Effector memory CD4-positive, alpha-beta T cell (primary cell): ENCODE measurements at regions not wholly inside any gene's neighbourhood (a gene's known extent, or its start where the extent isn't known, plus 50 kb on each side); places are given as distances from the start of the nearest gene placed in this dataset.

ENCODE experiments used
- DNase-seq, 3 donors: peaks; one replicate each; pipeline ENCODE4 v3.0.0-alpha.2; 2020
- H3K27ac ChIP-seq: 2 replicates; pipeline ENCODE4 v1.7.0; 2013; ENCODE audit warnings: mild to moderate bottlenecking, low read length, moderate library complexity; ENCODE audit not compliant: insufficient read depth, poor library complexity, severe bottlenecking
- H3K27me3 ChIP-seq: replicated peaks from 2 replicates; pipeline ENCODE4 v1.7.0; 2013; ENCODE audit warnings: mild to moderate bottlenecking, low read length; ENCODE audit not compliant: insufficient read depth, control insufficient read depth, poor library complexity, severe bottlenecking
- H3K36me3 ChIP-seq: 2 replicates; pipeline ENCODE4 v1.7.0; 2013; ENCODE audit warnings: mild to moderate bottlenecking, low read length, moderate library complexity; ENCODE audit not compliant: control insufficient read depth, insufficient read depth
- H3K4me1 ChIP-seq: 2 replicates; pipeline ENCODE4 v1.7.0; 2013; ENCODE audit warnings: low read length, mild to moderate bottlenecking; ENCODE audit not compliant: control insufficient read depth, insufficient read depth, poor library complexity, severe bottlenecking
- H3K4me3 ChIP-seq: 2 replicates; pipeline ENCODE4 v1.7.0; 2013; ENCODE audit warnings: low read length, low read depth, mild to moderate bottlenecking; ENCODE audit not compliant: insufficient read depth, poor library complexity, severe bottlenecking
- H3K9me3 ChIP-seq: 2 replicates; pipeline ENCODE4 v1.7.0; 2013; ENCODE audit warnings: mild to moderate bottlenecking, low read length, moderate library complexity; ENCODE audit not compliant: control insufficient read depth

- no peak overlapping the region for H3K4me3 ChIP-seq
- no peak for DNase-seq
- H3K27me3 ChIP-seq: no peaks in the 10 kb centered on the region
- H3K27ac ChIP-seq: no peak overlapping the region
- H3K9me3 ChIP-seq: no peaks in the 10 kb centered on the region
- H3K4me1 ChIP-seq: no peaks in the 10 kb centered on the region
- no peaks in the 10 kb centered on the region for H3K36me3 ChIP-seq
Observed at GRCh38 chr3:22091329-22091728, 340.3 kb upstream of the ZNF385D start.

- no peaks in the 10 kb centered on the region for H3K9me3 ChIP-seq
- H3K36me3 ChIP-seq: no peaks in the 10 kb centered on the region
- no peaks in the 10 kb centered on the region for H3K27me3 ChIP-seq
- H3K4me3 ChIP-seq: no peak overlapping the region
- DNase-seq: no peak
- H3K27ac ChIP-seq: no peak overlapping the region
- H3K4me1 ChIP-seq: no peaks in the 10 kb centered on the region
Observed at GRCh38 chr3:22098021-22098420, 347.0 kb upstream of the ZNF385D start.

- no peak for DNase-seq
- H3K4me3 ChIP-seq: no peak overlapping the region
- H3K36me3 ChIP-seq: no peaks in the 10 kb centered on the region
- H3K9me3 ChIP-seq: no peaks in the 10 kb centered on the region
- H3K27me3 ChIP-seq: no peaks in the 10 kb centered on the region
- no peaks in the 10 kb centered on the region for H3K4me1 ChIP-seq
- no peak overlapping the region for H3K27ac ChIP-seq
Observed at GRCh38 chr3:22101351-22101750, 350.3 kb upstream of the ZNF385D start.

GRCh38 chr3:22101811-22102210 lies 350.8 kb upstream of the ZNF385D start:
- no peaks in the 10 kb centered on the region for H3K4me1 ChIP-seq
- no peaks in the 10 kb centered on the region for H3K27me3 ChIP-seq
- H3K9me3 ChIP-seq: no peaks in the 10 kb centered on the region
- H3K4me3 ChIP-seq: no peak overlapping the region
- no peak overlapping the region for H3K27ac ChIP-seq
- H3K36me3 ChIP-seq: no peaks in the 10 kb centered on the region
- no peak for DNase-seq

GRCh38 chr3:22103423-22103822 lies 352.4 kb upstream of the ZNF385D start:
- Histone ChIP-seq H3K36me3 (no peaks in the 10 kb centered on the region), H3K27ac (no peak overlapping the region), H3K4me3 (no peak overlapping the region), H3K4me1 (no peaks in the 10 kb centered on the region), H3K27me3 (no peaks in the 10 kb centered on the region), H3K9me3 (no peaks in the 10 kb centered on the region)
- DNase-seq: no peak

- H3K27ac ChIP-seq: no peak overlapping the region
- H3K9me3 ChIP-seq: no peaks in the 10 kb centered on the region
- no peaks in the 10 kb centered on the region for H3K27me3 ChIP-seq
- H3K36me3 ChIP-seq: no peaks in the 10 kb centered on the region
- no peak overlapping the region for H3K4me3 ChIP-seq
- H3K4me1 ChIP-seq: no peaks in the 10 kb centered on the region
- no peak for DNase-seq
Observed at GRCh38 chr3:22106213-22106896, 355.3 kb upstream of the ZNF385D start.

- no peaks in the 10 kb centered on the region for H3K4me1 ChIP-seq
- DNase-seq: no peak
- H3K4me3 ChIP-seq: no peak overlapping the region
- no peaks in the 10 kb centered on the region for H3K27me3 ChIP-seq
- no peak overlapping the region for H3K27ac ChIP-seq
- H3K9me3 ChIP-seq: no peaks in the 10 kb centered on the region
- H3K36me3 ChIP-seq: no peaks in the 10 kb centered on the region
Observed at GRCh38 chr3:22111226-22111625, 360.2 kb upstream of the ZNF385D start.

- H3K27me3 ChIP-seq: no peaks in the 10 kb centered on the region
- no peaks in the 10 kb centered on the region for H3K9me3 ChIP-seq
- H3K36me3 ChIP-seq: no peaks in the 10 kb centered on the region
- DNase-seq: no peak
- H3K27ac ChIP-seq: no peak overlapping the region
- no peak overlapping the region for H3K4me3 ChIP-seq
- H3K4me1 ChIP-seq: no peaks in the 10 kb centered on the region
Observed at GRCh38 chr3:22113453-22113852, 362.4 kb upstream of the ZNF385D start.

GRCh38 chr3:22115581-22115980 lies 364.6 kb upstream of the ZNF385D start:
- DNase-seq: no peak

GRCh38 chr3:22117091-22117490 lies 366.1 kb upstream of the ZNF385D start:
- no peak for DNase-seq
- Histone ChIP-seq H3K27me3 (no peaks in the 10 kb centered on the region), H3K36me3 (no peaks in the 10 kb centered on the region), H3K9me3 (no peaks in the 10 kb centered on the region), H3K4me3 (no peak overlapping the region), H3K4me1 (no peaks in the 10 kb centered on the region), H3K27ac (no peak overlapping the region)

More at GRCh38 chr3:22115581-22115980, 364.6 kb upstream of the ZNF385D start:
- Histone ChIP-seq H3K27me3 (no peaks in the 10 kb centered on the region), H3K4me1 (no peaks in the 10 kb centered on the region), H3K36me3 (no peaks in the 10 kb centered on the region), H3K4me3 (no peak overlapping the region), H3K27ac (no peak overlapping the region), H3K9me3 (no peaks in the 10 kb centered on the region)
